ENCODE measurements at regions not wholly inside any gene's neighbourhood (a gene's known extent, or its start where the extent isn't known, plus 50 kb on each side); places are given as distances from the start of the nearest gene placed in this dataset.

- no peak overlapping the region for H3K4me2 ChIP-seq (ENCODE audit: low read length)
- no peak overlapping the region for H3K27ac ChIP-seq (ENCODE audit: low read depth, low read length)
- peaks cover 4% of the 10 kb centered on the region; the same call in 1 of the 2 replicates for H3K9me3 ChIP-seq (ENCODE audit: control insufficient read depth, insufficient read depth, low read length)
- no peak for TF ChIP-seq EZH2phosphoT487 (IDR thresholded peaks at IDR 0.05; ENCODE audit: borderline replicate concordance, low read length)
- TF ChIP-seq CTCF (IDR thresholded peaks at IDR 0.05; ENCODE audit: low read depth, low read length, poor library complexity, severe bottlenecking), result no peak
- no peaks in the 10 kb centered on the region for H3K4me1 ChIP-seq (ENCODE audit: control insufficient read depth, low read length)
- H3K36me3 ChIP-seq (ENCODE audit: control insufficient read depth, low read length), result no peaks in the 10 kb centered on the region
- no peaks in the 10 kb centered on the region for H3K79me2 ChIP-seq (ENCODE audit: control insufficient read depth, low read length)
- H3K27me3 ChIP-seq (ENCODE audit: control insufficient read depth, low read length), result no peaks in the 10 kb centered on the region
- H4K20me1 ChIP-seq (ENCODE audit: control insufficient read depth, insufficient read depth, low read depth, low read length), result no peaks in the 10 kb centered on the region
- no peak overlapping the region for H3K4me3 ChIP-seq (ENCODE audit: low read length)
- H3K9me2 ChIP-seq (replicated peaks; ENCODE audit: control insufficient read depth, low read length), result no peaks in the 10 kb centered on the region
- H3F3A ChIP-seq (ENCODE audit: control insufficient read depth, insufficient read depth), result no peaks in the 10 kb centered on the region
These were observed 281.6 kb downstream of the PBX3 start for GRCh38 chr9:126028746-126029145.

GRCh38 chr9:126030716-126031115 is 283.5 kb downstream of the PBX3 start:
- Histone ChIP-seq H4K20me1 (ENCODE audit: control insufficient read depth, insufficient read depth, low read depth, low read length) (no peaks in the 10 kb centered on the region), H3F3A (ENCODE audit: control insufficient read depth, insufficient read depth) (no peaks in the 10 kb centered on the region), H3K4me3 (ENCODE audit: low read length) (no peak overlapping the region), H3K79me2 (ENCODE audit: control insufficient read depth, low read length) (no peaks in the 10 kb centered on the region), H3K9me2 (replicated peaks; ENCODE audit: control insufficient read depth, low read length) (no peaks in the 10 kb centered on the region), H3K9me3 (ENCODE audit: control insufficient read depth, insufficient read depth, low read length) (no peaks in the 10 kb centered on the region), H3K4me1 (ENCODE audit: control insufficient read depth, low read length) (no peaks in the 10 kb centered on the region), H3K4me2 (ENCODE audit: low read length) (no peak overlapping the region), H3K36me3 (ENCODE audit: control insufficient read depth, low read length) (no peaks in the 10 kb centered on the region), H3K27ac (ENCODE audit: low read depth, low read length) (no peak overlapping the region), H3K27me3 (ENCODE audit: control insufficient read depth, low read length) (no peaks in the 10 kb centered on the region)
- no peak for TF ChIP-seq EZH2phosphoT487 (IDR thresholded peaks at IDR 0.05; ENCODE audit: borderline replicate concordance, low read length)
- no peak for TF ChIP-seq CTCF (IDR thresholded peaks at IDR 0.05; ENCODE audit: low read depth, low read length, poor library complexity, severe bottlenecking)

GRCh38 chr9:126031116-126031515 is 283.9 kb downstream of the PBX3 start:
- TF ChIP-seq EZH2phosphoT487 (IDR thresholded peaks at IDR 0.05; ENCODE audit: borderline replicate concordance, low read length) (no peak), CTCF (IDR thresholded peaks at IDR 0.05; ENCODE audit: low read depth, low read length, poor library complexity, severe bottlenecking) (no peak)
- Histone ChIP-seq H3K9me2 (replicated peaks; ENCODE audit: control insufficient read depth, low read length) (no peaks in the 10 kb centered on the region), H3F3A (ENCODE audit: control insufficient read depth, insufficient read depth) (no peaks in the 10 kb centered on the region), H3K4me3 (ENCODE audit: low read length) (no peak overlapping the region), H3K4me1 (ENCODE audit: control insufficient read depth, low read length) (no peaks in the 10 kb centered on the region), H3K27ac (ENCODE audit: low read depth, low read length) (no peak overlapping the region), H3K27me3 (ENCODE audit: control insufficient read depth, low read length) (no peaks in the 10 kb centered on the region), H3K4me2 (ENCODE audit: low read length) (no peak overlapping the region), H3K9me3 (ENCODE audit: control insufficient read depth, insufficient read depth, low read length) (no peaks in the 10 kb centered on the region), H4K20me1 (ENCODE audit: control insufficient read depth, insufficient read depth, low read depth, low read length) (no peaks in the 10 kb centered on the region), H3K79me2 (ENCODE audit: control insufficient read depth, low read length) (no peaks in the 10 kb centered on the region), H3K36me3 (ENCODE audit: control insufficient read depth, low read length) (no peaks in the 10 kb centered on the region)

- Histone ChIP-seq H3K4me2 (ENCODE audit: low read length) (no peak overlapping the region), H3K4me3 (ENCODE audit: low read length) (no peak overlapping the region), H3K36me3 (ENCODE audit: control insufficient read depth, low read length) (no peaks in the 10 kb centered on the region), H3K4me1 (ENCODE audit: control insufficient read depth, low read length) (no peaks in the 10 kb centered on the region), H3K79me2 (ENCODE audit: control insufficient read depth, low read length) (no peaks in the 10 kb centered on the region), H3K9me3 (ENCODE audit: control insufficient read depth, insufficient read depth, low read length) (no peaks in the 10 kb centered on the region), H3F3A (ENCODE audit: control insufficient read depth, insufficient read depth) (no peaks in the 10 kb centered on the region), H3K27ac (ENCODE audit: low read depth, low read length) (no peak overlapping the region), H3K9me2 (replicated peaks; ENCODE audit: control insufficient read depth, low read length) (no peaks in the 10 kb centered on the region), H3K27me3 (ENCODE audit: control insufficient read depth, low read length) (no peaks in the 10 kb centered on the region), H4K20me1 (ENCODE audit: control insufficient read depth, insufficient read depth, low read depth, low read length) (no peaks in the 10 kb centered on the region)
- no peak for TF ChIP-seq EZH2phosphoT487 (IDR thresholded peaks at IDR 0.05; ENCODE audit: borderline replicate concordance, low read length)
- TF ChIP-seq CTCF (IDR thresholded peaks at IDR 0.05; ENCODE audit: low read depth, low read length, poor library complexity, severe bottlenecking), result no peak
These were observed 285.0 kb downstream of the PBX3 start for GRCh38 chr9:126032135-126032534.

All from DOHH2 (cell line).